ENCODE measurements at regions not wholly inside any gene's neighbourhood (a gene's known extent, or its start where the extent isn't known, plus 50 kb on each side); places are given as distances from the start of the nearest gene placed in this dataset.

DNA sequence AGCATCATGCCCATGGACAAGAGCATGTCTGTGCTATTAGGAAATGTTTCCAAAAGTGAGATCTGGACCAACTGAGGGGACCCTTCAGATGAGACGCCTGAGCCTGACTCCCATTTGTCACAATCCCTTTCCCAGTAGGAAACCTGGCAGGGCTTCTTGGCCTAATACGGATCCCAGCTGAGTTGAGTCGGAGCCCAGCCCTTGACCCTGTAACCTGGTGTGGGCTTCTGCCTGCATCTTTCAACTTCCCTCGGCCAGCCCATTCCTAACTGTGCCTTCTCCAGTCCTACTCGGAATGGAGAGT lies 148.3 kb downstream of the IRX2 start:
- no peak for DNase-seq

DNA sequence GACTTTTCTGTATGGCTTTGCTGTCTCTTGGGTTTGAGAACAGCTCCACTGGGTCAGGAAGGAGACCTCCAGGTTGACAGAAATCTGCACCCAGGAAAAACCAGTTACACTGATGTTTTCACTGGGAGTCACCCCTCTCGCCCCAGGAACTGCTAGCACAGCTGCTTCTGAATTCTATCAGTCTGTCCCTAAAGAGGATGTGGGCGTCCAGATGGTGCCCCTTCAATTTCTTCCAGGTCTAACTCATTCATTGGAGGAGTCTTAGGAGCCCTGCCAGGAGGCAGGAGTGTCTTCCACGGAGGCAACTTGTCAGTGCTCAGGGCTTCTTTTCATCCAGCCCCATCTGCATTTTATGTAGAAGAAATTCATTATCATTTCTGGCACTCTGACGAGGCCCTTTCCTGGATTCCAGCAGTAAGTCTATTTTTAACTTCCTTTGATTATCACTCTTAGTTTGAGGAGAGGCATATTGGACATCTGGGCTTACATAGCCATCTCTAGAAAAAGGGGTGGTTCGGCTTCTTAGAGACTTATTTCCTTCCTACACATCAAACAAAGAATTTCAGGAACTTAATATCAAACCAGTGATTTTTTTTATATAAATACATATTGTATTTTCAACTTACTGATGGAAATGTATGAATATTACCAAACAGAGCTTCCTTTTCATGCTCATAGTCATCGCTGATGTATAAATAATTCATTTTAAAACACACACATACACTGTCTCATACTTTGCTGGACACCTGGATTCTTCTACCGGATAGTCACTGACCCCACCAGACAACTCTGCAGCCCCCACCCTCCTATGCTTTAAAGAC lies 148.8 kb downstream of the IRX2 start:
- DNase-seq = no peak

DNA sequence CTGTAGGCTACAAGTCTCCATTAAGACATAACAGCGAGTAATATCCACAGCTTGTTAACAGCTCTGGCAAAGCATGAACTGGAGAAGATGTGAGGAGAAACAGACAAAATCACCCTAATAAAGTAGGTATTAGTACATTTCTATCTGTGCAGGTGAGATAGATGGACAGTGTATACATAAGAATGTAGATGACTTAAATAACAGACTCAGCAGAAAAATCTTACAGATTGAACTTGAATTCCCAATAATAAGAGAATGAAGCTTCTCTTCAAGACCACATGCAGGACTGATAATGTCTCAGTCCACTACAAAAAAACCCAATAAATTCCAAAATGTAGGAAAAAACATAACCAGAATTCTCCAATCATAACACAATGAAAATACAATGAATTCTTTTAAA lies 153.0 kb downstream of the IRX2 start:
- no peak for DNase-seq

DNA sequence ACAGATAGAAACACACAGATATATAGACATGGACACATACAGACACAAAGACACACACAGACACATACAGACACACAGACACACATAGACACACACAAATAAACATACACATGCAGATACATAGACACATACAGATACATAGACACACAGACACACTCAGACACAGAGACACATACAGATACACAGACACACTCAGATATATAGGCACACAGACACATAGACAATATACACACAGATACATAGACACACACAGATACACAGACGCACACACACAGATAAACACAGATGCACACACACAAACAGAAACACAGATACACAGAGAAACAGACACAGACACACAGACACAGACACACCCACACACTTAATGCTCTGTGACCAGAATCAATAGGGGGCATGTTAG lies 156.8 kb downstream of the IRX2 start:
- no peak for DNase-seq

DNA sequence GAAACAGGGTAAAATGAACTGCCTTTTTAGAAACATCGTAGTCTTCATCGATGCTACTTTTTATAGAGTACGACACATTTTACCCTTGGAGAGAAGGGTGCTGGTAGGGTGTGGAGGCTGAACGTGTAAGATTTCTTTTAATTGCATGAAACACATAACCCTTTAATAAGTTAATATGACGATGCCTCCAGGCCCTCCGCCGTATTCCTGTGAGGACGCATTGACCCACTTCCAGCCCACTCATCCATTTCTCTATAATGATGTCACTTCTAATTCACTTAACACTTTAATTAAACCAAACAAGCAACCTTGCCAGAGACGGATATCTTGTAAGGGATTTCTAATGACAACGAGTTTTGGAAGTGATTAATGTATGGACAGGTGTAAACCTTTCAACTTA lies 158.7 kb downstream of the IRX2 start:
- no peak for DNase-seq

DNA sequence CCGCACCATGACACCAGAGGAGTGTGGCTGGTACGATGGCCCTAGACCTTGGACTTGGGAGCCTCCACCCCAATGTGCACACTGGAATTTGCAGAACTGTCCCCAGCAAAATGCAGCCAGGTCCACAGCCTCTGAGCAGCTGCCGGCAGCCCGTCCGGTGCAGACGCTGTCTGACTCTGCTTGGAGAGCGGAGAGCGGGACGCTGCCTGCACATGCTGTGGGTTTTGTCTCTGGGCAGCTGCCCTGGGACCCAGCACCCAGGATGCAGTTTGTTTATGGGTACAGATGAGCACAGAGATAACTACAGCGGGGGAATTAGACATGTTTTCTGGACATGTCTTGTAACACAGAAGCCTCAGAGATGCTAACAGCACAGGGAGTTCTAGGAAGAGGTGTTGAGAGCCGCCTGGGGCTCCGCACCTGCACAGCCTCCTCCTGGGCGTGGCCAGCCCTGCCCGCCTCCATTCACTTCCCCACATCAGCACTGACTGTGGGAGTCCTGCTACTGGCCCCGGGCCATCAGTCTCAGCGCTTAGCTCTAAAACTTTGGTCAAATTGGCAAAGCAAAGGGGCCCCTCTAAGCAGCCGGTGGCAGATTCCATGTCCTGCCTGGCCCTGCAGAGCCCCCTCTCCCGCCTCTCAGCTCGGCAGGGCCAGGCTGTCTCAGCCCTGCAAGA lies 159.6 kb downstream of the IRX2 start:
- DNase-seq = no peak

DNA sequence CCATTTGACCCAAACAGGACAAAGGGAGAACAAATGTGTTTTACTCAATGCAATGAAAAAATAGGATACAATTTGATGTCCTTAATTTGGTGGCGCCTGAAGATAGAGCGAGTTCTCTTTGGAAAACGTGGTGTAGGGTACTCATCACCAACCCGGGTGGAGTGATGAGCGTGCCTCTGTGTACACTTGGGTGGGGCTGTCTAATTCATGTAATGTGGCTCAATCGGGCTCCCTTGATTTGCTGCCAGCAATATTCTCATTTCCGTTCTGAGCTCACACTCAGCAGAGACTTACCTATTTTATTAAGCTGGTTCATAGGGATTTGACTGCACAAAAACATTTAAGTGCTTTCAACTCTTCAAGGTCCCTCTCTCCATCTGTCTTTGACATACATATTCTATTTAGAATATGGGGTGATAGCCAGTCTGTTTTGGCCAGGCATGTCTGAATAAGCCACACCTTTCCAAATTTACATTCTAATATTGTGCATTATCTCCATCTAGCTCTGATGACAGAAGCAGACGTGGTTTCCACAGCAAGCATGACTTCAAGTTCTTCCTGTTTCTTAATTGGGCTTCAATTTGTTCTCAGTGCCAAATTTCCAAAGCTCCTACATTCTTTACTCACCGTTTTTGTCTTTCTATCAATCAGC lies 162.5 kb downstream of the IRX2 start:
- DNase-seq = no peak

DNA sequence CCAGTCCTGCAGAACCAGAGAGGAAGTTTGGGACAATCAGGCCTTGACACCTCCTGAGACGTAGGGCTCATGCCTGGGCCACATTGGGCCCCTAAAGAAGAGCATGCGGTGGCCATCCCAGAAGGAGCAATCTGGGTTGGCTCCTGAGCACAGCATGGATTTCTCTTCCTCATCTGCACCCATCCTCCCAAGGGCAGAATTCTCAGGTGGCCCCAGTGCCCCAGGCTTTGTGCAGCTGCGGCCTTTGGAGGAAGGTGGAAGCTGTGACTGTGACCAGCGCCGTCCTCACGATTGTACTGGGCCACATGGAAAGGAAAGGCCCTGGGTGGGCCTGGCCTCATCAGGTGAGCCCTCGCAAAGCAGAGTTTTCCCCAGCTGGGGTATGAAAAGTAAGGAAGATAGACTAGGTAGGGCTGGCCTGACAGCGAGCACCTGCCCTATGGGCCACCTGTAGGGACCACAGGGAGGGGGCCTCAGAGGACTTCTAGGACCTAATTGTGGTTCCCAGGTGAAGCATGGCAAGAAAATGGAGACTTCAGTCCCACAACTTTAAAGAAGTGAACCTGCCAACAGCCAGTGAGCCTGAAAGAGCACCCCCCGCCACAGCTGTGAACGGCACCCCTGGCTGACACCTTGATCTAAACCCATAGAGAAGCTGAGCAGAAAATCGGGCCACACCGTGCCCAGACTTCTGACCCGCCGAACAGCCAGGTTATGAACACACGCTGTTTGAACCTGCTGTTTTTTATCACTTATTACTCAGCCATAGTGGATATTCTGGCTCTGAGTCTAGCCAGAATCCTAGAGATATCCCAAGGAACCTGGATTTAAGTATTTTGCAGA lies 164.1 kb downstream of the IRX2 start:
- no peak for DNase-seq

DNA sequence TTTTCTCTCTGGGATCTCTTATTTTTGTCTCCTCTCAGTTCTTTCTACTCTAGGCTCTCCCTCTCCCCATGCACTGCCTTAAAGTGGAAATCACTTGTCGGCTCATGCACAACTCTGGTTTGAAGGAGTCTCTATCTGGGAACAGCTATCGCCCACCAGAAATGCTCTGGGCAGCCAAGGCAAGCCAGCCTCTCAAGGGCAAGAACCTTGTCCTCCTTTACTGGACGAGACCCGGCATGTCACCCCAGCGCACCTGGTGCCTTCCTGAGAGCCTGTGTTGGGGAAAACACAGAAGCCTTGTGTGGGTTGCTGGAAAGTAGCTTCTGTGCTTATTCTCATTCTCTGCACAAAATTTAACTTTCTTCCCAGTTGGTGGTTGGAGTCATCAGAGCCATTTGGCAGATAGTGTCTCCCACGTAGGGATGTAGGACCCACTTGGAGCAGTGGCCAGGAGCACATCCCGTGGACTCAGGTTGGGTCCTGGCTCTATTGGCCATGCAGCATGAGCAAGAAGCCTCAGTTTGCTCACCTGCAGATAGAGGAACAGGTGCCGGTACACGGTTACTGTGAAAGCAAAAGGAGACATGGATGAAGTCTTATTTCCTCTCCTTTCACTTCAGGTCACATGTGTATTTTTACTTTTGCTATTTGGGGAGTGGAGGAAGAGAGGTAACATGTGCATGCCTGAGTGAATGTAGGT lies 165.3 kb downstream of the IRX2 start:
- no peak for DNase-seq

DNA sequence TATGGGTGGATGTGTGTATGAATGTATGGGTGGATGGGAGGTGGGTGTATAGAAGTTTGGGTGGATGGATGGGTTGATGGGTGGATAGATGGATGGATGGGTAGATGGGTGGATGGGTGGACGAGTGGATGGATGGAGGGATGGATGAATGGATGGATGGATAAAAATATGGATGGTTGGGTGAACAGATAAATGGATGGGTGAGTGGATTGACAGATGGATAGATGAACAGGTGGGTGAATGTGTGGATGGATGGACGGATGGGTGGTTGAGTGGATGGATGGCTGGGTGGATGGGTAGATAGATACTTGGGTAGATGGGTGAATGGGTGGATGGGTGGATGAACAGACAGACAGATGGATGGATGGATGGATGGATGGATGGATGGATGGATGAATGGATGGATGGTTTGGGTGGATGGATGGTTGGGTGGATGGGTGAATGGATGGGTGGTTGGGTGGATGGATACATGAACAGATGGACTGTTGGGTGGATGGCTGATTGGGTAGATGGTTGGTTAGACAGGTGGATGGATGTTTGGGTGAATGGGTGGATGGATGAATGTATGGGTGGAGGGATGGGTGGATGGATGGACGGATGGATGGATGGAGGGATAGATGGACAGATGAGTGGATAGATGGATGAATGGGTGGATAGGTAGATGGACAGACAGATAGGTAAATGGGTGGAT lies 166.8 kb downstream of the IRX2 start:
- DNase-seq = no peak

DNA sequence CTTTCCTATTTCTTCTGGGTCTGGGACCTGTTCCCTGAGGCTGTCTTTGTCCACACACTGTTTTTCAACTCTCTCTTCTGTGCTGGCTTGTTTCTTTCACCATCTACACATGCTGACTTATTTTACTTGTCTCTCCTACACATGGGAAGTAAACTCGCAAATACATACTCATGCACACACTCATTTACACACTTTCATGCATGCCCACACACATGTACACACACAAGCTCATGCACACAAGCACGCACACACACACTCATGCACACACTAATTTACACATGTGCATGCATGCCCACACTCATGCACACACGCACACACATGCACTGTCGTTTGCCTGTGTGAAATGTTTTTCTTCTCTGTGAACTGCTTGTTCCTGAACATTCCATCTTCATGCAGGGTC lies 169.0 kb downstream of the IRX2 start:
- no peak for DNase-seq

DNA sequence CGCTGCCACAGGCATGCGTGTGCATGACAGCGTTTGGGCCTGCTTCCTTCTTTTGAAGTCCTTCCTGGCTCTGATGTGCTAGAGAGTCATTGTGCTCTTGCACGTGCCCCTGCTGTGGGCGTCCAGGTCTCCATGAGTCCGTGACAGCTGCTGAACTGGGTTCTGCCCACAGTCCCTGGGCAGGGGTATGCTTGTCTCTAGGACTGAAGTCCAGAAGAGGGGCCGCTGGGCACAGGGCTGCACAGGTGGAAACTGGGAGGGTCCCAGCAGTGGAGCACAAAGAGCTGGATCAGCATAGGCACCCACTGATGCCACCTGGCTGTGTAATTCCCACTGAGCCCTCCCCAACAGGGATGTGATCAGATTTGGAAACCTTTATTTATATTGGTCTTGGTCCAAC lies 169.4 kb downstream of the IRX2 start:
- DNase-seq = no peak

DNA sequence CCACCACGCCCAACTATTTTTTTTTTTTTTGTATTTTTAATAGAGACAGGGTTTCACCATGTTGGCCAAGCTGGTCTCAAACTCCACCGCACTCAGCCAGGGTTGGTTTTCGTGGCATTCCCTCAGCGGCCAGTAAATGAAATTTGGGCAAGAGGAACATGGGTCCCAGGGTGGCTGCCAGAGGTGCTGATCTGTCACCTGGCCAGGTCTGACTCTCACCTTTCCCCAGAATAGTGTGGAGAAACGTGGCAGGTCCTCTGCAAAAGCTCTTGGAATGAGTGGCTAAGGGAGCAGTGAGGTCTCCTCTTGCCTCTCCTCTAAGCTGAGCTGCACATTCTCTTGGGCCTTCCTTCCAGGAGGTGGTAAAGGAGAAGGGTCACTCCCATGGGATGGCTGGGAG lies 170.1 kb downstream of the IRX2 start:
- DNase-seq = no peak

DNA sequence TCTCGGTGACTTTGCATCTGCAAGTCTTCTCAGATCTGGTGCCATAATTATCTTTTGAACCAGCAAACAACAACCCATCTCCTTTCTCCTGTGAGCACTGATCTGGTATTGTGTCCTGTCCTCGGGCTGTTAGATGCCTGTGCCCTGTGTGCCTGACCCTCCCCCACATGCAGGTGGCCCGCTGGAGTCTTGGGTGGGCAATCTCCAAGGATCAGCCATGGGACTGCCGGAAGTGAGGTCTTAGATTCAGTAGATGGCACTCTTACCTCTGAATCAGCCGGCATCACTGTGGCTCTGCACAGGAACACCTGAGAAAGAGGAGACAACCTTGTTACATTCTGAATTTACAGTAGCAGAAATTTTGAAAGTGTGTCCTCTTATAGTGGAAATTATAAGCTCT lies 172.4 kb downstream of the IRX2 start:
- DNase-seq = no peak

DNA sequence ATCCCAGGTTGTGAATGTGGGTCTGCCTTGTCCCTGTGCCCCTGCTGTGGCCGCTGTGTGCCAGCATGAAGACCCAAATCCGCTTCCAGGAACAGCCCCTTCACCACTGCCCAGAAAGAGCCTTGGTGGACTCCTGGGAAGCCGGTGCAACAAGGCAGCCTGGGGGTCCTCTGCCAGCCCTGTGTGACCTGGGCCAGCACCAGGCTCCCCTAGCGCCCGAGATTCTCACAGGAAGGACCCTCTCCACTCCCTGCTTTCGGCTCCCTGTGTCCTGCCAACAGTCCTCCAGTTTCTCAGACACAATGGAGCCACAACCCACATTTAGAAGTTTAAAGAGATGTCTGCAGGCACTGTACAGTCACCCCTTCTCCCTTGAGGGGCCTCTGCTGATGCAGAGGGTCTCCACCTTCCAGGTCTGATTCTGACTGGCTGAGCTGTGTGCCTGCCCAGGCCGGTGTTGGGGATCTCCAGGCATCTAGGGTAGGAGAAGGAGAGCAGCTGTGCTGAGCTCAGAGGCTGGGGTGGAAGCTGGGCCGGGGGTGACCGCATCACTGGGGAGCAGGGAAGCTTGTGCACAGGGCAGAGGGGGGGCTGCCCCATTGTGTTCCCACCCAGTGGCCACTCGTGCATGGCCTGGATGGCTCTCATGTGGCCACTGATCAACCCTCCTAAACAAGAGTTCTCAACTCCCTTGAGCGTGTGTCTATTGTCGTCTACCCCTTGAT lies 174.0 kb downstream of the IRX2 start:
- no peak for DNase-seq

DNA sequence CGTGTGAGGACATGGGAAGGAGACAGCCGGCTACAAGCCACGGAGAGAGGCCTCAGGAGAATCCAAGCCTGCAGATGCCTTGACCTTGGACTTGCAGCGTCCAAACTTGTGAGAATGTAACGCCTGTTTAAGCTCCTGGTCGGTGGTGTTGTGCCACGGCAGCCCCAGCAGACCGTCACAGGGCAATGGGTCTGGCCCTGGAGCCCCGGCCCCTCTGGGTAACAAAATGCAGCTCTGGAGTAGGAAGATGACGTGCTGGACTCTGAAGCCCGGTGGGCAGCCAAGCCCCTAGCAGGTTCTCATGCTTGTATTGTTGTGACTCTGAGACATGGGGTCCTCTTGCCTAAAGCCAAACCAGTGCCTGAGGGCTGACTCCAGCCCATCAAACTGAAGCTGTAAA lies 174.7 kb downstream of the IRX2 start:
- DNase-seq = no peak

DNA sequence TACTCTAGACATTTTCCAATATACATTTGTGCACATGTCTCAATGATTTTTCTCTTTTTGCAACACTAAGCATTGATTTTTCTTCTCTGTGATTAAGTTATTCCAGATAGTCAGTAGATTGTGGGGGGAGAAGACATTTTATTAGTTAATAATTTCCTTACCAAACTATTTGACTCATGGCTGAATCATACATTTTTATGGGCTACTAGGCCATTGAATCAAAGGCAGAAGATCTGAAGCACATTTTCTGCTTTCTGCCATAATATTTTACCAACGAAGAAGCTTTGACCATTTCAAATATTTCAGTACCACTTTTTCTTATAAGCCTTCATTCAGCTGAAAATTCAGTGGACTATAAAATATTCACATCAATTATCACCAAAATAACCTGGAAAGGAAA lies 175.6 kb downstream of the IRX2 start:
- DNase-seq = no peak

DNA sequence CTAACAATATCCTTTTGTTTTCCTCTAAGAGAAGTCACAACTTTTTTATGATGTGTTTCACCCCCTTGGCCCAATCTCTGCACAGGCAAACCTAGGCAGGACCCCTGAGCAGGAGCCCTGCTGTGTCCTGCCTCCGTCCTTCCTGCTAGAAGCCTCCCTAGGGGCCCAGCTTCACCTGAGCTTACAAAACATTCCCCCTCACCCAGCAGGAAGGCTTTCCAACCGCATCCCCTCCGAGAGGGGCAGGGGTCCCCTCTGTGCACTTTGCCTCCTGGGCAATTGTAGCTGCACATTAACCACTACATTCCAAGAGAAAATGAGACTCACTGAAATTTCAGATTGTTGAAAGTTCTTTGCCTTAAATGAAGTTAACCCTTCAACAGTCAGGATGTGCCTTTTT lies 176.2 kb downstream of the IRX2 start:
- no peak for DNase-seq

DNA sequence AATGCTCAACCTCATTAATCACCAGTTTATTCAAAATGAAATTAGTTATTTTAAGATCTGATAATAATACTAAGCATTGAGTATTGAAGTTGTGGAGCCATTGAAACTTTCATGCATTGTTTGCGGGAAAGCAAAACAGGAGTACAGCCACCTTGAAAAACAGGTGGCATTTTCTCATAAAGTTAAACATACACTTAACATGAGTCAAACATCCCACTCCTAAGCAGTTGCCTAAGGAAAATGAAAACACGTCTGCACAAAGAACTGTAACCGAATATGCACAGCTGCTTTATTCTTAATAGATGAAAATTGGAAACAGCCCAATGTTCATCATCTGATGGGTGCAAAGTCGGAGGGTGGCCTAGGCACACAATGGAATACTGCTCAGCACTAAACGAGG lies 177.3 kb downstream of the IRX2 start:
- no peak for DNase-seq

DNA sequence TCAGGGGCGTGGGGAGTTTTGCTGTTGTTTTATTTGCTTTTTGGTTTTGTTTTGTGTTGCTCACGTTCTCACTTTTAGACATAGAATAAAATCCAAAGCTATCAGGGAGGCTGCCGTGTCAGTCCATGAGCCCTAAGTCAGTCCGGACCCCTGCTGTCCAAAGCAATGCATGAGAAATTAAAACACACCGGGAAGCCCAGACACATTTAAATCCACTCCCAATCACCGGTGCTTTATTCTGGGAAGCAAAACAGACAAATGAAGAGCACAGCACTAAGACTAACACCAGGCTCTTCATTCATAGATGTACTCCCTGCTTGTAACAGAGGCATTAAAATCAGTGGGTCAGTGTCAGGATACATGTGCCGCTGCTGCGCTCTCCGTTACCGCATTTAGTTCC lies 180.9 kb downstream of the IRX2 start:
- DNase-seq = no peak

Measured in left kidney (tissue), 1 donor.